ENCODE measurements at regions not wholly inside any gene's neighbourhood (a gene's known extent, or its start where the extent isn't known, plus 50 kb on each side); places are given as distances from the start of the nearest gene placed in this dataset.

- DNase-seq = no peak
- Histone ChIP-seq H3K4me3 (ENCODE audit: low read length) (no peak overlapping the region), H3K4me1 (ENCODE audit: control insufficient read depth, insufficient read depth, low read length) (no peaks in the 10 kb centered on the region), H3K9me3 (replicated peaks; ENCODE audit: control insufficient read depth, low read depth, low read length) (no peaks in the 10 kb centered on the region), H3K27ac (ENCODE audit: low read length) (no peak overlapping the region), H3K27me3 (ENCODE audit: control insufficient read depth, insufficient read depth, low read length) (no peaks in the 10 kb centered on the region), H3K36me3 (ENCODE audit: control insufficient read depth, insufficient read depth, low read length) (no peaks in the 10 kb centered on the region)
Observed at GRCh38 chr5:175274171-175274570, 169.8 kb downstream of the DRD1 start.

GRCh38 chr5:175264406-175264805, 179.6 kb downstream of the DRD1 start:
- no peaks in the 10 kb centered on the region for H3K4me1 ChIP-seq (ENCODE audit: control insufficient read depth, insufficient read depth, low read length)
- no peaks in the 10 kb centered on the region for H3K27me3 ChIP-seq (ENCODE audit: control insufficient read depth, insufficient read depth, low read length)
- no peak for DNase-seq
- no CpG with 5 or more reads among the region's 2 CpGs for WGBS (ENCODE audit: insufficient coverage)
- no peak overlapping the region for H3K4me3 ChIP-seq (ENCODE audit: low read length)
- no peaks in the 10 kb centered on the region for H3K36me3 ChIP-seq (ENCODE audit: control insufficient read depth, insufficient read depth, low read length)
- no peaks in the 10 kb centered on the region for H3K9me3 ChIP-seq (replicated peaks; ENCODE audit: control insufficient read depth, low read depth, low read length)
- no peak overlapping the region for H3K27ac ChIP-seq (ENCODE audit: low read length)

- DNase-seq = no peak
- H3K27me3 ChIP-seq (ENCODE audit: control insufficient read depth, insufficient read depth, low read length) = no peaks in the 10 kb centered on the region
- H3K27ac ChIP-seq (ENCODE audit: low read length) = no peak overlapping the region
- no peaks in the 10 kb centered on the region for H3K36me3 ChIP-seq (ENCODE audit: control insufficient read depth, insufficient read depth, low read length)
- H3K4me3 ChIP-seq (ENCODE audit: low read length) = no peak overlapping the region
- no CpG with 5 or more reads among the region's 3 CpGs for WGBS (ENCODE audit: insufficient coverage)
- no peaks in the 10 kb centered on the region for H3K9me3 ChIP-seq (replicated peaks; ENCODE audit: control insufficient read depth, low read depth, low read length)
- no peaks in the 10 kb centered on the region for H3K4me1 ChIP-seq (ENCODE audit: control insufficient read depth, insufficient read depth, low read length)
Observed at GRCh38 chr5:175263776-175264175, 180.2 kb downstream of the DRD1 start.

GRCh38 chr5:175261526-175261925, 182.5 kb downstream of the DRD1 start:
- no peak for DNase-seq
- no peak overlapping the region for H3K4me3 ChIP-seq (ENCODE audit: low read length)
- H3K36me3 ChIP-seq (ENCODE audit: control insufficient read depth, insufficient read depth, low read length) = no peaks in the 10 kb centered on the region
- no peaks in the 10 kb centered on the region for H3K27me3 ChIP-seq (ENCODE audit: control insufficient read depth, insufficient read depth, low read length)
- H3K4me1 ChIP-seq (ENCODE audit: control insufficient read depth, insufficient read depth, low read length) = no peaks in the 10 kb centered on the region
- 60% methylated on average over 1 of the region's 4 CpGs for WGBS (ENCODE audit: insufficient coverage)
- no peaks in the 10 kb centered on the region for H3K9me3 ChIP-seq (replicated peaks; ENCODE audit: control insufficient read depth, low read depth, low read length)
- no peak overlapping the region for H3K27ac ChIP-seq (ENCODE audit: low read length)

GRCh38 chr5:175261037-175261436, 182.9 kb downstream of the DRD1 start:
- Histone ChIP-seq H3K36me3 (ENCODE audit: control insufficient read depth, insufficient read depth, low read length) (no peaks in the 10 kb centered on the region), H3K4me3 (ENCODE audit: low read length) (no peak overlapping the region), H3K27ac (ENCODE audit: low read length) (no peak overlapping the region), H3K4me1 (ENCODE audit: control insufficient read depth, insufficient read depth, low read length) (no peaks in the 10 kb centered on the region), H3K27me3 (ENCODE audit: control insufficient read depth, insufficient read depth, low read length) (no peaks in the 10 kb centered on the region), H3K9me3 (replicated peaks; ENCODE audit: control insufficient read depth, low read depth, low read length) (no peaks in the 10 kb centered on the region)
- no peak for DNase-seq
- 43% methylated on average over 6 of the region's 6 CpGs for WGBS (ENCODE audit: insufficient coverage)

GRCh38 chr5:175257847-175258194, 186.2 kb downstream of the DRD1 start:
- WGBS (ENCODE audit: insufficient coverage) = 100% methylated on average over 1 of the region's 1 CpG
- DNase-seq = no peak
- Histone ChIP-seq H3K9me3 (replicated peaks; ENCODE audit: control insufficient read depth, low read depth, low read length) (no peaks in the 10 kb centered on the region), H3K36me3 (ENCODE audit: control insufficient read depth, insufficient read depth, low read length) (no peaks in the 10 kb centered on the region), H3K4me1 (ENCODE audit: control insufficient read depth, insufficient read depth, low read length) (no peaks in the 10 kb centered on the region), H3K27me3 (ENCODE audit: control insufficient read depth, insufficient read depth, low read length) (no peaks in the 10 kb centered on the region), H3K4me3 (ENCODE audit: low read length) (no peak overlapping the region), H3K27ac (ENCODE audit: low read length) (no peak overlapping the region)

GRCh38 chr5:175257128-175257846, 186.7 kb downstream of the DRD1 start:
- no peaks in the 10 kb centered on the region for H3K36me3 ChIP-seq (ENCODE audit: control insufficient read depth, insufficient read depth, low read length)
- H3K27ac ChIP-seq (ENCODE audit: low read length) = no peak overlapping the region
- H3K27me3 ChIP-seq (ENCODE audit: control insufficient read depth, insufficient read depth, low read length) = no peaks in the 10 kb centered on the region
- no peaks in the 10 kb centered on the region for H3K9me3 ChIP-seq (replicated peaks; ENCODE audit: control insufficient read depth, low read depth, low read length)
- no peak overlapping the region for H3K4me3 ChIP-seq (ENCODE audit: low read length)
- DNase-seq = no peak
- WGBS (ENCODE audit: insufficient coverage) = 30% methylated on average over 1 of the region's 4 CpGs
- H3K4me1 ChIP-seq (ENCODE audit: control insufficient read depth, insufficient read depth, low read length) = no peaks in the 10 kb centered on the region

- Histone ChIP-seq H3K36me3 (ENCODE audit: control insufficient read depth, insufficient read depth, low read length) (no peaks in the 10 kb centered on the region), H3K4me1 (ENCODE audit: control insufficient read depth, insufficient read depth, low read length) (no peaks in the 10 kb centered on the region), H3K27ac (ENCODE audit: low read length) (no peak overlapping the region), H3K27me3 (ENCODE audit: control insufficient read depth, insufficient read depth, low read length) (peaks cover 2% of the 10 kb centered on the region), H3K9me3 (replicated peaks; ENCODE audit: control insufficient read depth, low read depth, low read length) (no peaks in the 10 kb centered on the region), H3K4me3 (ENCODE audit: low read length) (no peak overlapping the region)
- DNase-seq = peak; percentile 18
- WGBS (ENCODE audit: insufficient coverage) = no CpG with 5 or more reads among the region's 1 CpG
Observed at GRCh38 chr5:175254155-175254554, 189.8 kb downstream of the DRD1 start.

- no peak for DNase-seq
- Histone ChIP-seq H3K36me3 (ENCODE audit: control insufficient read depth, insufficient read depth, low read length) (no peaks in the 10 kb centered on the region), H3K27ac (ENCODE audit: low read length) (no peak overlapping the region), H3K4me3 (ENCODE audit: low read length) (no peak overlapping the region), H3K9me3 (replicated peaks; ENCODE audit: control insufficient read depth, low read depth, low read length) (no peaks in the 10 kb centered on the region), H3K27me3 (ENCODE audit: control insufficient read depth, insufficient read depth, low read length) (peaks cover 2% of the 10 kb centered on the region), H3K4me1 (ENCODE audit: control insufficient read depth, insufficient read depth, low read length) (no peaks in the 10 kb centered on the region)
- 61% methylated on average over 2 of the region's 8 CpGs for WGBS (ENCODE audit: insufficient coverage)
Observed at GRCh38 chr5:175253597-175253996, 190.4 kb downstream of the DRD1 start.

- 80% methylated on average over 4 of the region's 4 CpGs for whole genome bisulfite sequencing (ENCODE audit: insufficient coverage)
- Histone ChIP-seq H3K27me3 (ENCODE audit: control insufficient read depth, insufficient read depth, low read length) (peaks cover 2% of the 10 kb centered on the region), H3K27ac (ENCODE audit: low read length) (no peak overlapping the region), H3K4me1 (ENCODE audit: control insufficient read depth, insufficient read depth, low read length) (no peaks in the 10 kb centered on the region), H3K4me3 (ENCODE audit: low read length) (no peak overlapping the region), H3K9me3 (replicated peaks; ENCODE audit: control insufficient read depth, low read depth, low read length) (no peaks in the 10 kb centered on the region), H3K36me3 (ENCODE audit: control insufficient read depth, insufficient read depth, low read length) (no peaks in the 10 kb centered on the region)
- DNase-seq = no peak
Observed at GRCh38 chr5:175252234-175252805, 191.7 kb downstream of the DRD1 start.

- no peaks in the 10 kb centered on the region for H3K36me3 ChIP-seq (ENCODE audit: control insufficient read depth, insufficient read depth, low read length)
- DNase-seq = no peak
- no peaks in the 10 kb centered on the region for H3K4me1 ChIP-seq (ENCODE audit: control insufficient read depth, insufficient read depth, low read length)
- no peak overlapping the region for H3K27ac ChIP-seq (ENCODE audit: low read length)
- no peaks in the 10 kb centered on the region for H3K9me3 ChIP-seq (replicated peaks; ENCODE audit: control insufficient read depth, low read depth, low read length)
- H3K27me3 ChIP-seq (ENCODE audit: control insufficient read depth, insufficient read depth, low read length) = peaks cover 2% of the 10 kb centered on the region
- no peak overlapping the region for H3K4me3 ChIP-seq (ENCODE audit: low read length)
- WGBS (ENCODE audit: insufficient coverage) = 80% methylated on average over 1 of the region's 4 CpGs
Observed at GRCh38 chr5:175250426-175250825, 193.6 kb downstream of the DRD1 start.

Measured in muscle of leg (tissue), 3 donors.